ENCODE measurements at regions not wholly inside any gene's neighbourhood (a gene's known extent, or its start where the extent isn't known, plus 50 kb on each side); places are given as distances from the start of the nearest gene placed in this dataset.

DNA sequence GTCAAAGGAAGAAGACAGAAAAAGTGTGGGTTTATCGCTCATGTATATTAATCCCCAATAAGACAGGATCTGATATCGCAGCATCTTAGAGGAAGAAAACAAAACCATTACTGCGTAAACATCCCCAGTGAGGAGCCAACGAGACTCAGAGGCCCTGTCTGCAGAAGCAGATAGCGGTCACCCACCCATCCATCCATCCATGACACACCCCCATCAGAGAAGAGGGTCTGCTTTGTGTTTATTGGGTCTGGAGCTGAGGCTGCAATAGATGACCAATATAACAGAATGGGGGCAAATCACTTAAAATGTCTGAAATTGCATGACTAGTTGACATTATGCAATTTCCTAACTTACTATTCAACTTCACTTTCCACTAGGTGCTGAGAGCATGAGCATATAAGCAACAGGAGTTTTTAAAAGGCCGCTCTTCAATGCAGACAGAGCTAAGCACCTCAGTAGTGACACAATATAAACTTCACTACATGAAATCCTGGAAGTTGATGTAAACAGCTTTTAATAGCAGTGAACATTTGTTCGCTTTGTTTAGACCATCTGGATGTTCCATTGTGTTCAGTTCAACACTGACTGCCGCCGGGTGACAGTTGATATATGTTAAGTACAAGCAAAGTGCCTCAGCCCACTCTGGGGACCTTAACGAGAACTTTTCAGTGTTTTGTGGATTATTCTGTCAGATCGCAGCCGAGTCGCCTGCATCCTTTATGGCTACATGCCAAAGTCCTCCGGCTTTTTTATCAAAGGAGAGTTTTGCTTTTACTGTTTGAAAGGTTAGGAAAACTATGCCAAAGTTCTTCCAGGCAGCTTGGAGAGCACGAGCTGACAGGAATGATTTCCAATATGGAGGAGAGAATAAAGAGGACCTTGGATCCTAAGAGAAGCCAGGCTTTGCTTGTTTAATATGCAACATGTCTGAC is 167.5 kb downstream of the ZNF281 start:
- Histone ChIP-seq H3K27ac (ENCODE audit: low read depth, low read length) (no peak overlapping the region), H3K4ac (replicated peaks; ENCODE audit: insufficient read length, low read depth, low read length) (no peak overlapping the region), H3K79me1 (ENCODE audit: low read depth, low read length) (no peaks in the 10 kb centered on the region), H2BK5ac (ENCODE audit: low read depth, low read length) (no peak overlapping the region), H3K4me2 (ENCODE audit: insufficient read depth in 1 of 2, low read depth in 2 of 2, low read length in 2 of 2) (no peak overlapping the region), H4K91ac (replicated peaks; ENCODE audit: insufficient read length, low read length) (no peak overlapping the region), H3K9ac (replicated peaks in 1 of 4; ENCODE audit: extremely low read depth in 1 of 4, low read depth in 3 of 4, low read length in 3 of 4) (no peak overlapping the region), H3K4me1 (replicated peaks in 1 of 4; ENCODE audit: control insufficient read depth in 3 of 4, insufficient read depth in 4 of 4, low read length in 3 of 4) (no peaks in the 10 kb centered on the region), H3K4me3 (ENCODE audit: extremely low read depth in 1 of 4, insufficient read depth in 2 of 4, low read depth in 3 of 4, low read length in 4 of 4) (no peak overlapping the region), H4K20me1 (replicated peaks in 1 of 2; ENCODE audit: control insufficient read depth in 1 of 2, insufficient read depth in 2 of 2, low read length in 2 of 2) (no peaks in the 10 kb centered on the region), H2BK12ac (ENCODE audit: low read depth, low read length) (no peak overlapping the region), H2AFZ (ENCODE audit: low read length) (0 out of 2 replicates have a peak overlapping the region, but pooled peaks have one; percentile 9), H2BK120ac (replicated peaks; ENCODE audit: low read depth, low read length) (no peak overlapping the region), H3K23me2 (ENCODE audit: low read depth, low read length) (no peaks in the 10 kb centered on the region), H3K14ac (ENCODE audit: insufficient read length) (no peak overlapping the region), H2AK5ac (ENCODE audit: low read depth, low read length) (no peak overlapping the region), H4K8ac (ENCODE audit: extremely low read depth, insufficient read depth, low read length) (no peak overlapping the region), H4K5ac (ENCODE audit: insufficient read length, low read depth, low read length) (no peak overlapping the region), H3K79me2 (ENCODE audit: control insufficient read depth in 1 of 2, insufficient read depth in 2 of 2, low read length in 2 of 2) (no peaks in the 10 kb centered on the region), H3K18ac (ENCODE audit: extremely low read depth, low read length) (no peak overlapping the region), H2BK20ac (ENCODE audit: low read length) (no peak overlapping the region), H3K23ac (ENCODE audit: insufficient read length) (no peak overlapping the region), H3K27me3 (replicated peaks in 1 of 4; ENCODE audit: control insufficient read depth in 3 of 4, extremely low read depth in 1 of 4, insufficient read depth in 3 of 4, low read length in 3 of 4) (no peaks in the 10 kb centered on the region), H3K36me3 (ENCODE audit: control insufficient read depth in 2 of 4, insufficient read depth in 4 of 4, low read length in 3 of 4) (no peaks in the 10 kb centered on the region), H2BK15ac (ENCODE audit: low read length) (no peak overlapping the region), H3K9me3 (ENCODE audit: insufficient read depth in 2 of 2, low read depth in 1 of 2, low read length in 1 of 2) (no peaks in the 10 kb centered on the region), H3K56ac (replicated peaks; ENCODE audit: insufficient read length, low read depth, low read length) (no peak overlapping the region)
- DNase-seq (ENCODE audit: low read depth in 1 of 2, low spot score in 2 of 2) (no peak), FAIRE-seq (no peak)
- no peak for TF ChIP-seq HDAC6 (IDR thresholded peaks at IDR 0.05; ENCODE audit: low read depth, low read length)
- no peak for TF ChIP-seq NRF1 (IDR thresholded peaks at IDR 0.05; ENCODE audit: low read depth, low read length)
- TF ChIP-seq ASH2L (IDR thresholded peaks at IDR 0.05; ENCODE audit: low read length), result no peak
- TF ChIP-seq CBX8 (IDR thresholded peaks at IDR 0.05; ENCODE audit: borderline replicate concordance, low read depth, low read length), result no peak
- no peak for TF ChIP-seq CREB1 (IDR thresholded peaks at IDR 0.05)
- no peak for TF ChIP-seq SRF (IDR thresholded peaks at IDR 0.05; ENCODE audit: low read depth, low read length)
- TF ChIP-seq SP1 (IDR thresholded peaks at IDR 0.05; ENCODE audit: low read depth, low read length), result no peak
- TF ChIP-seq YY1 (IDR thresholded peaks at IDR 0.05; ENCODE audit: low read depth, low read length), result no peak
- ChIA-PET POLR2A (ENCODE audit: partially characterized antibody) (no interaction called here), CTCF (ENCODE audit: partially characterized antibody) (interaction anchor here (0.6 to 2.2 kb wide), 4 partner anchors 13 to 463 kb away, joined by 3 to 9 read pairs (median 4); no protein-coding TSS in a partner anchor)
- WGBS, 2 experiments (ENCODE audit: extremely low coverage in 1 of 2, insufficient coverage in 1 of 2, insufficient read length in 1 of 2, insufficient replicate concordance in 2 of 2, low coverage in 1 of 2, low lambda C conversion rate in 2 of 2, missing lambda C conversion rate in 1 of 2), result 92% methylated on average over 15 of the region's 15 CpGs; no CpG with 5 or more reads in 1 of the 2 experiments

All from H1 (cell line).